ENCODE measurements at regions not wholly inside any gene's neighbourhood (a gene's known extent, or its start where the extent isn't known, plus 50 kb on each side); places are given as distances from the start of the nearest gene placed in this dataset.

DNA sequence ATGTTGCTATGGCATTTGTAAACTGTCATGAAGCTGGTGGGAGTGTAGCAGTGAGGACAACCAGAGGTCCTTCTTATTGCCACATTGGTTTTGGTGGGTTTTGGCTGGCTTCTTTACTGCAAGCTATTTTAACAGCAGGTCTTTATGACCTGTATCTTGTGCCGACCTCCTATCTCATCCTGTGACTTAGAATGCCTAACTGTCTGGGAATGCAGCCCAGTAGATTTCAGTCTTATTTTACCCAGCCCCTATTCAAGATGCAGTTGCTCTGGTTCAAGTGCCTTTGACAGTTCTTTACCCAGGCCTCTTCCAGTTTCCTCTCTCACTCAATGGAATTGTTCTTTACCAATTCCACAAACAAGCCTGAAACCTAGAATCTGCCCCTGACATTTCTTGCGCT, 145.1 kb downstream of the KCNE4 start:
- WGBS, result 74% methylated on average over 2 of the region's 2 CpGs
- no peak overlapping the region for H3K4me2 ChIP-seq (ENCODE audit: low read length, poor library complexity, severe bottlenecking)
- H3K4ac ChIP-seq (ENCODE audit: low read depth in 1 of 2, low read length in 2 of 2), result no peak overlapping the region
- H3K9me3 ChIP-seq (ENCODE audit: control insufficient read depth, low read length), result no peaks in the 10 kb centered on the region
- H3K14ac ChIP-seq (ENCODE audit: low read length in 2 of 2), result no peak overlapping the region
- H3K36me3 ChIP-seq (ENCODE audit: control insufficient read depth in 1 of 2, insufficient read depth in 2 of 2, low read depth in 1 of 2, low read length in 2 of 2), result no peaks in the 10 kb centered on the region
- H3K4me1 ChIP-seq (ENCODE audit: control insufficient read depth, insufficient read depth, low read depth, low read length), result no peaks in the 10 kb centered on the region
- no peaks in the 10 kb centered on the region for H3K79me1 ChIP-seq (replicated peaks; ENCODE audit: low read length, poor library complexity, severe bottlenecking)
- peak; percentile 29 for DNase-seq
- no peak overlapping the region for H2BK12ac ChIP-seq (ENCODE audit: low read length in 2 of 2)
- H3K4me3 ChIP-seq (ENCODE audit: insufficient read depth in 1 of 2, low read depth in 1 of 2, low read length in 2 of 2), result no peak overlapping the region
- no peak overlapping the region for H3K23ac ChIP-seq (ENCODE audit: low read length in 2 of 2)
- H2BK15ac ChIP-seq (ENCODE audit: low read depth, poor library complexity, severe bottlenecking), result no peak overlapping the region
- no peak overlapping the region for H4K91ac ChIP-seq (ENCODE audit: low read length)
- H2BK120ac ChIP-seq (ENCODE audit: low read depth, low read length), result no peak overlapping the region
- peak overlapping the region; percentile 24 for H3K27ac ChIP-seq (ENCODE audit: low read length, poor library complexity, severe bottlenecking)
- no peak overlapping the region for H4K8ac ChIP-seq (ENCODE audit: low read length)
- H3K9ac ChIP-seq (ENCODE audit: low read length), result no peak overlapping the region
- no peak overlapping the region for H3K18ac ChIP-seq (ENCODE audit: low read depth in 1 of 2, low read length in 2 of 2)
- H2BK5ac ChIP-seq (ENCODE audit: low read depth, low read length, poor library complexity, severe bottlenecking), result no peak overlapping the region
- H2AFZ ChIP-seq (ENCODE audit: low read depth, low read length), result no peak overlapping the region
- H2AK5ac ChIP-seq (ENCODE audit: low read length, severe bottlenecking), result no peak overlapping the region
- H3K27me3 ChIP-seq (ENCODE audit: control insufficient read depth in 1 of 2, insufficient read depth in 1 of 2, low read length in 2 of 2), result no peaks in the 10 kb centered on the region

DNA sequence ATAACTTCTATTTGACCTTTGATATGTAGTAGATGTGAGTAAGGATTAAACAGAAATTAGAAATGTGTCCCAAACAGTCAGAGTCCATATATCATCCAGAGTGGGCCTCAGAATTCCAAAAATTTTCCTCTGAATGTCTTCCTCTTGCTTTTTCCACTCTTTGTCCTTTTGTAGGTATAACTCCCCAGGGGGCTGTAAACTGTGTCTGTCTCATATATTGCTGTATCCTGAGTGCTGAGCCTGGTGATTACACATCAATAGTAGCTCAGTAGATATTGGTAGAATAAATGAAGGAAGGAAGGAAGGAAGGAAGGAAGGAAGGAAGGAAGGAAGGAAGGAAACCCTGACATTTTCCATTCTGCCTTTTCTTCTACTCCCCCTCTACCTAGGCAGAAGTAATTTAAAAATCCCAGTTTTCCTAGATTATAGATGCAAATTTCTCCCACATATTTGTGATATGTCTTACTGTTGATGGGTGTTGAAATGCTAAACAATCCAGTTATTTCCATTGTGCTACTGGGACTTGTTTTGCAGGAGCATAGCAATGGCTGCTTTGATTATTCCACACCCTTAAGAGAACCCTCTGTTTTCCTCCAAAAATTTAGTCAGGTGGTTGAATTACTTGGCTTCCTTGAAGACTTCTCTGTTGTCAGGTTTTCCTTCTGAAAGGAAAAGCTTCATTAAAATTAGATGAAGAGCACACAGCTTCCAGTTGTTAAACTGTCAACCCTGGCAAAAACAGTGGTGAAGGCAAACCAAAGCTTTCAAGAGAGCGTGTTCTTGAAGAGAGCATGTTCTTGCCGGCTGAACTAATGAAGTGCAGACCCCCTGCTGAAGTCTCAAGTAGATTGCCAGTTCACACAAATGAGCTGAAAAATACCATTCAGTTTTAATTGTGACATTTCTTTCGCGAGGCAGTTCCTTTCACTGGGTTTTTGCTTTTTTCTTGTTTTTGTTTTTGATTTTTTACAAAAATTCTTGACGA, 147.8 kb downstream of the KCNE4 start:
- H2BK120ac ChIP-seq (ENCODE audit: low read depth, low read length), result no peak overlapping the region
- no peaks in the 10 kb centered on the region for H3K9me3 ChIP-seq (ENCODE audit: control insufficient read depth, low read length)
- H3K79me1 ChIP-seq (replicated peaks; ENCODE audit: low read length, poor library complexity, severe bottlenecking), result no peaks in the 10 kb centered on the region
- H3K4me1 ChIP-seq (ENCODE audit: control insufficient read depth, insufficient read depth, low read depth, low read length), result no peaks in the 10 kb centered on the region
- H2AK5ac ChIP-seq (ENCODE audit: low read length, severe bottlenecking), result no peak overlapping the region
- no peak overlapping the region for H3K9ac ChIP-seq (ENCODE audit: low read length)
- no peak overlapping the region for H3K27ac ChIP-seq (ENCODE audit: low read length, poor library complexity, severe bottlenecking)
- no peak overlapping the region for H3K23ac ChIP-seq (ENCODE audit: low read length in 2 of 2)
- H4K91ac ChIP-seq (ENCODE audit: low read length), result no peak overlapping the region
- H3K36me3 ChIP-seq (ENCODE audit: control insufficient read depth in 1 of 2, insufficient read depth in 2 of 2, low read depth in 1 of 2, low read length in 2 of 2), result no peaks in the 10 kb centered on the region
- no peak overlapping the region for H4K8ac ChIP-seq (ENCODE audit: low read length)
- no peak overlapping the region for H3K4me2 ChIP-seq (ENCODE audit: low read length, poor library complexity, severe bottlenecking)
- H2BK15ac ChIP-seq (ENCODE audit: low read depth, poor library complexity, severe bottlenecking), result no peak overlapping the region
- no peaks in the 10 kb centered on the region for H3K27me3 ChIP-seq (ENCODE audit: control insufficient read depth in 1 of 2, insufficient read depth in 1 of 2, low read length in 2 of 2)
- H3K4ac ChIP-seq (ENCODE audit: low read depth in 1 of 2, low read length in 2 of 2), result no peak overlapping the region
- no peak overlapping the region for H3K4me3 ChIP-seq (ENCODE audit: insufficient read depth in 1 of 2, low read depth in 1 of 2, low read length in 2 of 2)
- WGBS, result 83% methylated on average over 5 of the region's 5 CpGs
- no peak overlapping the region for H2BK5ac ChIP-seq (ENCODE audit: low read depth, low read length, poor library complexity, severe bottlenecking)
- H3K18ac ChIP-seq (ENCODE audit: low read depth in 1 of 2, low read length in 2 of 2), result no peak overlapping the region
- H2BK12ac ChIP-seq (ENCODE audit: low read length in 2 of 2), result no peak overlapping the region
- H2AFZ ChIP-seq (ENCODE audit: low read depth, low read length), result no peak overlapping the region
- H3K14ac ChIP-seq (ENCODE audit: low read length in 2 of 2), result no peak overlapping the region
- DNase-seq, result no peak

DNA sequence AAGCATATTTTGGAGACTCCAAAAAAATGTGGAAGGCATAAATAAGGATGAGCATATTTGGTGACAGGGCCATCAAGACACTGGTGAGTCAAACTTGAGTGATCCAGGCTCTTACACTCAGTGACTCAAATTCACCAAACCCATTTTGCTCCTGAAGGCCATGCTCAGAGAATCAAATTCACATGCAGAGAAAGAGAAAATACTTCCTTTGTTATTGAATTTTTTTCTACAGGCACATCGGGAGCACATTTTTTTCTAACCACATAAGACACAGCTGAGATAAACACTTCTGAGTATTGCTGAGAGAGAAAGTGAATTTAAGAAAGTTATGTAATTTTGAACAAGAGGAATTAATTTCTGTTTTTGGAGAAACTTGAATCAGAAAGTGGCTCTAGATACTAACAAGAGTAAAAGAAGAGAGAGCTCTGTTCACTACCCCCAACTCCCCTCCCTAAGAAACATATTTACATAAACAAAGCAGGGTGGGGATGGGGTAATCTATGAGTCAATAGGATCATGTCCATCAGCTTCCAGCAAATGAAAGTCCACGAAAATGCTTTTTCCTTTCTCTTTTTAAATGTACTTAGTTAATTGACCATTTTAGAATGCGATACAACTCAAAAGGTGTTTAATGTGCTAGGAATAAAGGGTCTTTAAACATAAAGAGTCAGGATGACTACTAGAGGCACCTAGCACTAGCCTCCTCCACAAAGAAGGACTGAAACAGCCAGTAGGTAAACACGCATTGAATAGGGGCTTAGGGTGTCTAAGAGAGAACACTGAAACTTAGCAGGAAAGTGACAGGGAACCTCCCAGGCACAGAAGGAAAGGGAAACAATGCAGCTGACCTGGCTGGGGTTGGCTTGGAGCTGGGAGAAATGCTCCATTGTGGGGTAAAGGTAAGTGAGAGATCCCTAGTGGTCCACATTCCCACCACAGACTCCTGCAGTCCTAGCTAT, 152.3 kb downstream of the KCNE4 start:
- Histone ChIP-seq H2AFZ (ENCODE audit: low read depth, low read length) (no peak overlapping the region), H2AK5ac (ENCODE audit: low read length, severe bottlenecking) (no peak overlapping the region), H3K27me3 (ENCODE audit: control insufficient read depth in 1 of 2, insufficient read depth in 1 of 2, low read length in 2 of 2) (no peaks in the 10 kb centered on the region), H3K14ac (ENCODE audit: low read length in 2 of 2) (no peak overlapping the region), H3K18ac (ENCODE audit: low read depth in 1 of 2, low read length in 2 of 2) (peak overlapping the region in 1 of 2 experiments; percentile 11), H2BK5ac (ENCODE audit: low read depth, low read length, poor library complexity, severe bottlenecking) (no peak overlapping the region), H3K23ac (ENCODE audit: low read length in 2 of 2) (no peak overlapping the region), H3K36me3 (ENCODE audit: control insufficient read depth in 1 of 2, insufficient read depth in 2 of 2, low read depth in 1 of 2, low read length in 2 of 2) (no peaks in the 10 kb centered on the region), H3K9me3 (ENCODE audit: control insufficient read depth, low read length) (peaks cover 14% of the 10 kb centered on the region), H3K4me3 (ENCODE audit: insufficient read depth in 1 of 2, low read depth in 1 of 2, low read length in 2 of 2) (no peak overlapping the region), H3K4me1 (ENCODE audit: control insufficient read depth, insufficient read depth, low read depth, low read length) (no peaks in the 10 kb centered on the region), H2BK12ac (ENCODE audit: low read length in 2 of 2) (peak overlapping the region; percentile 7 to 67), H3K27ac (ENCODE audit: low read length, poor library complexity, severe bottlenecking) (no peak overlapping the region), H4K8ac (ENCODE audit: low read length) (peak overlapping the region; percentile 0), H3K4ac (ENCODE audit: low read depth in 1 of 2, low read length in 2 of 2) (no peak overlapping the region), H2BK15ac (ENCODE audit: low read depth, poor library complexity, severe bottlenecking) (no peak overlapping the region), H4K91ac (ENCODE audit: low read length) (peak overlapping the region; percentile 1), H3K9ac (ENCODE audit: low read length) (peak overlapping the region; percentile 41), H3K79me1 (replicated peaks; ENCODE audit: low read length, poor library complexity, severe bottlenecking) (no peaks in the 10 kb centered on the region), H3K4me2 (ENCODE audit: low read length, poor library complexity, severe bottlenecking) (no peak overlapping the region), H2BK120ac (ENCODE audit: low read depth, low read length) (no peak overlapping the region)
- whole genome bisulfite sequencing, result 72% methylated on average over 2 of the region's 4 CpGs
- peak; percentile 74 for DNase-seq

DNA sequence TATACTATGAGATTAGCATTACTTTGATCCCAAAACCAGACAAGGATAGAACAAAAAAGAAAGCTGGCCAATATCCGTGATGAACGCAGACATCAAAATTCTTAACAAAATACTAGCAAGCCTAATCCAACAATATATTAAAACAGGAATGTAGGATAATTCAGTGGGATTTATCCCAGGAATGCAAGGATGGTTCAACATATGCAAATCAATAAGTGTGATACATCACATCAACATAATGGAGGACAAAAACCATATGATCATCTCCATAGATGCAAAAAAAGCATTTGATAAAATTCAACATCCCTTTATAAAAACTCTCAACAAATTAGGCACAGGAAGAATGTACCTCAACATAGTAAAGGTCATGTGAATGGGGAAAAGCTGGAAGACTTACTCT, 158.5 kb downstream of the KCNE4 start:
- no peak overlapping the region for H3K27ac ChIP-seq (ENCODE audit: low read length, poor library complexity, severe bottlenecking)
- no peak overlapping the region for H3K4ac ChIP-seq (ENCODE audit: low read depth in 1 of 2, low read length in 2 of 2)
- no peak overlapping the region for H2BK5ac ChIP-seq (ENCODE audit: low read depth, low read length, poor library complexity, severe bottlenecking)
- H3K18ac ChIP-seq (ENCODE audit: low read depth in 1 of 2, low read length in 2 of 2), result no peak overlapping the region
- H2AFZ ChIP-seq (ENCODE audit: low read depth, low read length), result no peak overlapping the region
- no peaks in the 10 kb centered on the region for H3K27me3 ChIP-seq (ENCODE audit: control insufficient read depth in 1 of 2, insufficient read depth in 1 of 2, low read length in 2 of 2)
- no peak overlapping the region for H2BK12ac ChIP-seq (ENCODE audit: low read length in 2 of 2)
- H3K4me1 ChIP-seq (ENCODE audit: control insufficient read depth, insufficient read depth, low read depth, low read length), result no peaks in the 10 kb centered on the region
- H3K79me1 ChIP-seq (replicated peaks; ENCODE audit: low read length, poor library complexity, severe bottlenecking), result no peaks in the 10 kb centered on the region
- H3K9me3 ChIP-seq (ENCODE audit: control insufficient read depth, low read length), result peaks cover 34% of the 10 kb centered on the region
- H3K4me3 ChIP-seq (ENCODE audit: insufficient read depth in 1 of 2, low read depth in 1 of 2, low read length in 2 of 2), result no peak overlapping the region
- no peaks in the 10 kb centered on the region for H3K36me3 ChIP-seq (ENCODE audit: control insufficient read depth in 1 of 2, insufficient read depth in 2 of 2, low read depth in 1 of 2, low read length in 2 of 2)
- no peak overlapping the region for H2BK120ac ChIP-seq (ENCODE audit: low read depth, low read length)
- DNase-seq, result no peak
- no peak overlapping the region for H3K14ac ChIP-seq (ENCODE audit: low read length in 2 of 2)
- H2BK15ac ChIP-seq (ENCODE audit: low read depth, poor library complexity, severe bottlenecking), result no peak overlapping the region
- no peak overlapping the region for H3K9ac ChIP-seq (ENCODE audit: low read length)
- no peak overlapping the region for H4K8ac ChIP-seq (ENCODE audit: low read length)
- no peak overlapping the region for H4K91ac ChIP-seq (ENCODE audit: low read length)
- no peak overlapping the region for H3K23ac ChIP-seq (ENCODE audit: low read length in 2 of 2)
- no peak overlapping the region for H2AK5ac ChIP-seq (ENCODE audit: low read length, severe bottlenecking)
- WGBS, result no CpG with 5 or more reads among the region's 2 CpGs
- H3K4me2 ChIP-seq (ENCODE audit: low read length, poor library complexity, severe bottlenecking), result no peak overlapping the region

All from mesenchymal stem cell (in vitro differentiated cells and primary cell).